Spleen (tissue), 7 donors: ENCODE measurements at regions not wholly inside any gene's neighbourhood (a gene's known extent, or its start where the extent isn't known, plus 50 kb on each side); places are given as distances from the start of the nearest gene placed in this dataset.
"Not testable (repeated sequence)": the region's sequence is repeated elsewhere in the genome, so short reads cannot be mapped to it uniquely, and the experiment has no call there.

ENCODE experiments used
- POLR2AphosphoS5 ChIP-seq, 3 donors: sonication (generic); formaldehyde crosslinking; IDR thresholded peaks; one replicate each; pipeline ENCODE4 v1.5.1; 2017; ENCODE audit warnings: antibody characterized with exemption in 3 of 3
- TF ChIP-seq, protein P1 (sequence below), 11 experiments: fragments of 200-600 bp in 7 of 11; fragments of 450-650 bp in 4 of 11; sonication (generic) in 4 of 11; IDR thresholded peaks in 8 of 11; conservative IDR thresholded peaks in 3 of 11; 1 replicate in 7 of 11; 2 replicates in 4 of 11; pipeline versions ENCODE4 v1.4.0 to v1.8.0; 2016 to 2021; ENCODE audit warnings: antibody characterized with exemption in 11 of 11, inconsistent platforms in 4 of 11, mild to moderate bottlenecking in 1 of 11
- donor health status: DM: no; HTN: no; CAD: no; lungs with moderate emphysema.
- donor health status: DM: no; HTN: no; CAD: no.
- donor health status: DM: no; HTN: no; CAD: no.

DNA sequence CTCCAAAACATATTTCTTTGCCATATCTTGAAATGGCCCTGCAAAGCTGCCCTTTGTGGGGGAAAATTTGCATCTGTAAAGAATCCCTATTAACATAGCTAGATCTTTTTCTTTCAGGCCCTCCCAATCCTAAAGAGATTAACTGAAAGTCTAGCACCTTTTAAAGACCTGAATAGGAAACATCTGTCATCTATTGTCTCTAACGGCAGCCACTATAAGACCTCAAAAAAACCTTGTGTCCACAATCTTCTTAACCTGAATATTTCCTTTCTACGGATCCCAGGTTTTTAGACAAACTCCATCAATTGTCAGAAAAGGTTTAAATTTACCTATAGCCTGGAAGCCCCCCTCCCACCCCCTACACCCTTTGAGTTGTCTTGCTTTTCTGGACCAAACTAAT lies 241.3 kb downstream of the NPR3 start:
- TF ChIP-seq POLR2AphosphoS5 (IDR thresholded peaks at IDR 0.05) = not testable (repeated sequence)
- TF ChIP-seq, protein P1, sequence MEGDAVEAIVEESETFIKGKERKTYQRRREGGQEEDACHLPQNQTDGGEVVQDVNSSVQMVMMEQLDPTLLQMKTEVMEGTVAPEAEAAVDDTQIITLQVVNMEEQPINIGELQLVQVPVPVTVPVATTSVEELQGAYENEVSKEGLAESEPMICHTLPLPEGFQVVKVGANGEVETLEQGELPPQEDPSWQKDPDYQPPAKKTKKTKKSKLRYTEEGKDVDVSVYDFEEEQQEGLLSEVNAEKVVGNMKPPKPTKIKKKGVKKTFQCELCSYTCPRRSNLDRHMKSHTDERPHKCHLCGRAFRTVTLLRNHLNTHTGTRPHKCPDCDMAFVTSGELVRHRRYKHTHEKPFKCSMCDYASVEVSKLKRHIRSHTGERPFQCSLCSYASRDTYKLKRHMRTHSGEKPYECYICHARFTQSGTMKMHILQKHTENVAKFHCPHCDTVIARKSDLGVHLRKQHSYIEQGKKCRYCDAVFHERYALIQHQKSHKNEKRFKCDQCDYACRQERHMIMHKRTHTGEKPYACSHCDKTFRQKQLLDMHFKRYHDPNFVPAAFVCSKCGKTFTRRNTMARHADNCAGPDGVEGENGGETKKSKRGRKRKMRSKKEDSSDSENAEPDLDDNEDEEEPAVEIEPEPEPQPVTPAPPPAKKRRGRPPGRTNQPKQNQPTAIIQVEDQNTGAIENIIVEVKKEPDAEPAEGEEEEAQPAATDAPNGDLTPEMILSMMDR (IDR thresholded peaks at IDR 0.05 in 8 of 11, conservative IDR thresholded peaks at IDR 0.05 in 3 of 11) = not testable (repeated sequence)
